ENCODE measurements at regions not wholly inside any gene's neighbourhood (a gene's known extent, or its start where the extent isn't known, plus 50 kb on each side); places are given as distances from the start of the nearest gene placed in this dataset.

DNA sequence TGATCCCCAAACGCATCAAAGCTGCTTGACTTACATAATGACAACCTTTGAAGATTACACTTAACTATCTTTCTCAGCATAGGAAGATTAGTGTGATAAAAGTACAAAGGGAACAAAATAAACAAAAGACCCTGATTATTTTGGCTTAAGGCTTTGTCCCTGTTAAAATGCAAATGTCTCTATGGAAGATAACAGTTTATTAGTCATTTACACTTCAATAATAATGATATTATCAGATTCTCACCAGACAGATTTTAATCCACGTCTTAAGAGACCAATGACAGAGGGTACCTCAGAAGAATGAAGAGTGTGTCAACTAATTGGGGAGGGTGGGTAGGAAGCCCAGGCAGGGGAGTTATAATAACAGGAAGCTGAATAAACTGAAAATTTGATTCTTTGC, 510.4 kb upstream of the PTBP2 start:
- TF ChIP-seq, protein P1, sequence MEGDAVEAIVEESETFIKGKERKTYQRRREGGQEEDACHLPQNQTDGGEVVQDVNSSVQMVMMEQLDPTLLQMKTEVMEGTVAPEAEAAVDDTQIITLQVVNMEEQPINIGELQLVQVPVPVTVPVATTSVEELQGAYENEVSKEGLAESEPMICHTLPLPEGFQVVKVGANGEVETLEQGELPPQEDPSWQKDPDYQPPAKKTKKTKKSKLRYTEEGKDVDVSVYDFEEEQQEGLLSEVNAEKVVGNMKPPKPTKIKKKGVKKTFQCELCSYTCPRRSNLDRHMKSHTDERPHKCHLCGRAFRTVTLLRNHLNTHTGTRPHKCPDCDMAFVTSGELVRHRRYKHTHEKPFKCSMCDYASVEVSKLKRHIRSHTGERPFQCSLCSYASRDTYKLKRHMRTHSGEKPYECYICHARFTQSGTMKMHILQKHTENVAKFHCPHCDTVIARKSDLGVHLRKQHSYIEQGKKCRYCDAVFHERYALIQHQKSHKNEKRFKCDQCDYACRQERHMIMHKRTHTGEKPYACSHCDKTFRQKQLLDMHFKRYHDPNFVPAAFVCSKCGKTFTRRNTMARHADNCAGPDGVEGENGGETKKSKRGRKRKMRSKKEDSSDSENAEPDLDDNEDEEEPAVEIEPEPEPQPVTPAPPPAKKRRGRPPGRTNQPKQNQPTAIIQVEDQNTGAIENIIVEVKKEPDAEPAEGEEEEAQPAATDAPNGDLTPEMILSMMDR (IDR thresholded peaks at IDR 0.05), result no peak
- no peak for TF ChIP-seq POLR2A (IDR thresholded peaks at IDR 0.05)
